Naive B cell (primary cell): ENCODE measurements at regions not wholly inside any gene's neighbourhood (a gene's known extent, or its start where the extent isn't known, plus 50 kb on each side); places are given as distances from the start of the nearest gene placed in this dataset.

Source experiments
- ATAC-seq, 2 donors: fragments of 150-1000 bp; cut with Tn5 transposase; 2 replicates each; pipeline ENCODE4 v1.10.0; 2021; ENCODE audit warnings: low read depth in 2 of 2, mild to moderate bottlenecking in 2 of 2, moderate library complexity in 2 of 2
- DNase-seq: peaks from one replicate; pipeline ENCODE4 v3.0.0; 2022
- H3K27ac Mint-ChIP-seq, 6 donors: one replicate each; pipeline ENCODE4 v1.8.0; 2020 to 2022; ENCODE audit warnings: mild to moderate bottlenecking in 6 of 6, mixed read lengths in 6 of 6, moderate library complexity in 5 of 6, inconsistent platforms in 2 of 6
- H3K27me3 Mint-ChIP-seq, 3 donors: one replicate each; pipeline ENCODE4 v1.8.0; 2021 to 2022; ENCODE audit warnings: mixed read lengths in 3 of 3, mild to moderate bottlenecking in 1 of 3
- H3K36me3 Mint-ChIP-seq, 2 donors: one replicate each; pipeline ENCODE4 v1.8.0; 2020 to 2022; ENCODE audit warnings: mixed read lengths in 2 of 2, inconsistent platforms in 1 of 2, mild to moderate bottlenecking in 1 of 2
- H3K4me1 Mint-ChIP-seq, 3 donors: one replicate each; pipeline ENCODE4 v1.8.0; 2020 to 2022; ENCODE audit warnings: mixed read lengths in 3 of 3, inconsistent platforms in 1 of 3, mild to moderate bottlenecking in 1 of 3, moderate library complexity in 1 of 3
- H3K4me3 Mint-ChIP-seq, 8 donors: one replicate each; pipeline ENCODE4 v1.8.0; 2020 to 2022; ENCODE audit warnings: mild to moderate bottlenecking in 8 of 8, mixed read lengths in 8 of 8, moderate library complexity in 8 of 8, inconsistent platforms in 2 of 8
- H3K9me3 Mint-ChIP-seq, 7 donors: one replicate each; pipeline ENCODE4 v1.8.0; 2020 to 2022; ENCODE audit warnings: mixed read lengths in 7 of 7, mild to moderate bottlenecking in 5 of 7, inconsistent platforms in 2 of 7, moderate library complexity in 1 of 7

- Mint-ChIP-seq H3K27ac (no peak overlapping the region), H3K36me3 (no peaks in the 10 kb centered on the region), H3K27me3 (peaks cover 0 to 4% (median 0%) of the 10 kb centered on the region in 3 donors), H3K4me1 (no peaks in the 10 kb centered on the region), H3K4me3 (no peak overlapping the region), H3K9me3 (peaks cover 0 to 7% (median 0%) of the 10 kb centered on the region in 7 donors)
- DNase-seq (no peak), ATAC-seq (no peak)
These were observed 197.8 kb downstream of the PAX3 start for GRCh38 chr2:222100704-222101699.

- Mint-ChIP-seq H3K9me3 (peaks cover 2 to 20% (median 9%) of the 10 kb centered on the region in 7 donors), H3K27me3 (peaks cover 0 to 5% (median 0%) of the 10 kb centered on the region in 3 donors), H3K27ac (no peak overlapping the region), H3K4me3 (no peak overlapping the region), H3K36me3 (no peaks in the 10 kb centered on the region), H3K4me1 (no peaks in the 10 kb centered on the region)
- ATAC-seq = no peak
- no peak for DNase-seq
These were observed 210.2 kb downstream of the PAX3 start for GRCh38 chr2:222088561-222088960.

- no peak overlapping the region for H3K4me3 Mint-ChIP-seq
- no peaks in the 10 kb centered on the region for H3K4me1 Mint-ChIP-seq
- H3K36me3 Mint-ChIP-seq = no peaks in the 10 kb centered on the region
- peaks cover 0 to 5% (median 0%) of the 10 kb centered on the region in 3 donors for H3K27me3 Mint-ChIP-seq
- H3K9me3 Mint-ChIP-seq = peaks cover 2 to 20% (median 9%) of the 10 kb centered on the region in 7 donors
- DNase-seq (no peak), ATAC-seq (no peak)
- H3K27ac Mint-ChIP-seq = no peak overlapping the region
These were observed 210.8 kb downstream of the PAX3 start for GRCh38 chr2:222087998-222088397.

GRCh38 chr2:222082201-222082600 is 216.6 kb downstream of the PAX3 start:
- ATAC-seq (no peak), DNase-seq (no peak)
- H3K36me3 Mint-ChIP-seq = no peaks in the 10 kb centered on the region
- H3K4me3 Mint-ChIP-seq = no peak overlapping the region
- peaks cover 0 to 5% (median 5%) of the 10 kb centered on the region in 3 donors for H3K27me3 Mint-ChIP-seq
- H3K4me1 Mint-ChIP-seq = no peaks in the 10 kb centered on the region
- peaks cover 0 to 9% (median 5%) of the 10 kb centered on the region in 7 donors for H3K9me3 Mint-ChIP-seq
- no peak overlapping the region for H3K27ac Mint-ChIP-seq

- Mint-ChIP-seq H3K9me3 (peaks cover 0 to 4% (median 2%) of the 10 kb centered on the region in 7 donors), H3K4me1 (no peaks in the 10 kb centered on the region), H3K27ac (no peak overlapping the region), H3K4me3 (no peak overlapping the region), H3K27me3 (peaks cover 0 to 5% (median 4%) of the 10 kb centered on the region in 3 donors), H3K36me3 (no peaks in the 10 kb centered on the region)
- ATAC-seq (no peak), DNase-seq (no peak)
These were observed 218.7 kb downstream of the PAX3 start for GRCh38 chr2:222080141-222080540.

- Mint-ChIP-seq H3K36me3 (no peaks in the 10 kb centered on the region), H3K27me3 (peaks cover 0 to 12% (median 0%) of the 10 kb centered on the region in 3 donors), H3K4me3 (no peak overlapping the region), H3K27ac (no peak overlapping the region), H3K9me3 (peaks cover 0 to 2% (median 0%) of the 10 kb centered on the region in 7 donors), H3K4me1 (no peaks in the 10 kb centered on the region)
- DNase-seq = no peak
- ATAC-seq = no peak
These were observed 221.7 kb downstream of the PAX3 start for GRCh38 chr2:222076973-222077690.

- no peak overlapping the region for H3K27ac Mint-ChIP-seq
- H3K4me1 Mint-ChIP-seq = no peaks in the 10 kb centered on the region
- DNase-seq = no peak
- no peaks in the 10 kb centered on the region for H3K36me3 Mint-ChIP-seq
- peaks cover 0 to 3% (median 0%) of the 10 kb centered on the region in 7 donors for H3K9me3 Mint-ChIP-seq
- ATAC-seq = no peak
- no peak overlapping the region for H3K4me3 Mint-ChIP-seq
- peaks cover 0 to 12% (median 6%) of the 10 kb centered on the region in 3 donors for H3K27me3 Mint-ChIP-seq
These were observed 224.1 kb downstream of the PAX3 start for GRCh38 chr2:222074674-222075073.

- no peaks in the 10 kb centered on the region for H3K36me3 Mint-ChIP-seq
These were observed 226.9 kb downstream of the PAX3 start for GRCh38 chr2:222071911-222072310.

GRCh38 chr2:222064286-222064685 is 234.5 kb downstream of the PAX3 start:
- Mint-ChIP-seq H3K36me3 (no peaks in the 10 kb centered on the region), H3K27me3 (peaks cover 14 to 25% (median 24%) of the 10 kb centered on the region in 3 donors), H3K4me3 (no peak overlapping the region), H3K27ac (no peak overlapping the region), H3K4me1 (no peaks in the 10 kb centered on the region), H3K9me3 (peaks cover 0 to 16% (median 0%) of the 10 kb centered on the region in 7 donors)
- ATAC-seq = no peak
- DNase-seq = no peak

More at GRCh38 chr2:222071911-222072310, 226.9 kb downstream of the PAX3 start:
- Mint-ChIP-seq H3K4me3 (no peak overlapping the region), H3K27me3 (peaks cover 0 to 21% (median 19%) of the 10 kb centered on the region in 3 donors), H3K4me1 (no peaks in the 10 kb centered on the region), H3K9me3 (peaks cover 0 to 16% (median 0%) of the 10 kb centered on the region in 7 donors), H3K27ac (peak overlapping the region in 1 of 6 donors; percentile 43)
- DNase-seq (no peak), ATAC-seq (no peak)

- no peaks in the 10 kb centered on the region for H3K36me3 Mint-ChIP-seq
- ATAC-seq (no peak), DNase-seq (no peak)
- peaks cover 0 to 4% (median 0%) of the 10 kb centered on the region in 7 donors for H3K9me3 Mint-ChIP-seq
- no peaks in the 10 kb centered on the region for H3K4me1 Mint-ChIP-seq
- H3K27ac Mint-ChIP-seq = no peak overlapping the region
- no peak overlapping the region for H3K4me3 Mint-ChIP-seq
- H3K27me3 Mint-ChIP-seq = peaks cover 16 to 25% (median 23%) of the 10 kb centered on the region in 3 donors
These were observed 239.9 kb downstream of the PAX3 start for GRCh38 chr2:222058819-222059445.

GRCh38 chr2:222057347-222058073 is 241.3 kb downstream of the PAX3 start:
- peaks cover 25 to 32% (median 30%) of the 10 kb centered on the region in 3 donors for H3K27me3 Mint-ChIP-seq
- no peak overlapping the region for H3K4me3 Mint-ChIP-seq
- no peaks in the 10 kb centered on the region for H3K4me1 Mint-ChIP-seq
- no peaks in the 10 kb centered on the region for H3K36me3 Mint-ChIP-seq
- H3K27ac Mint-ChIP-seq = no peak overlapping the region
- no peak for DNase-seq
- peaks cover 0 to 4% (median 0%) of the 10 kb centered on the region in 7 donors for H3K9me3 Mint-ChIP-seq
- ATAC-seq = no peak

- ATAC-seq (no peak), DNase-seq (no peak)
- H3K27me3 Mint-ChIP-seq = peaks cover 27 to 35% (median 29%) of the 10 kb centered on the region in 3 donors
- H3K27ac Mint-ChIP-seq = no peak overlapping the region
- H3K36me3 Mint-ChIP-seq = no peaks in the 10 kb centered on the region
- peaks cover 0 to 4% (median 0%) of the 10 kb centered on the region in 7 donors for H3K9me3 Mint-ChIP-seq
- H3K4me1 Mint-ChIP-seq = no peaks in the 10 kb centered on the region
- no peak overlapping the region for H3K4me3 Mint-ChIP-seq
These were observed 243.5 kb downstream of the PAX3 start for GRCh38 chr2:222055328-222055727.
